Neuron (in vitro differentiated cells): ENCODE measurements at regions not wholly inside any gene's neighbourhood (a gene's known extent, or its start where the extent isn't known, plus 50 kb on each side); places are given as distances from the start of the nearest gene placed in this dataset.

Experiments used
- H2AFZ ChIP-seq: one replicate; pipeline ENCODE4 v1.6.1; 2013; ENCODE audit warnings: low read depth, mild to moderate bottlenecking, inconsistent platforms, low read length, moderate library complexity
- H3K27me3 ChIP-seq: one replicate; pipeline ENCODE4 v1.6.1; 2013; ENCODE audit warnings: low read length; ENCODE audit not compliant: insufficient read depth
- H3K36me3 ChIP-seq: one replicate; pipeline ENCODE4 v1.6.1; 2013; ENCODE audit warnings: low read length; ENCODE audit not compliant: insufficient read depth
- H3K4me1 ChIP-seq: one replicate; pipeline ENCODE4 v1.6.1; 2013; ENCODE audit warnings: low read length; ENCODE audit not compliant: insufficient read depth
- H3K4me3 ChIP-seq: 2 replicates; pipeline ENCODE4 v1.5.1; 2013; ENCODE audit warnings: mild to moderate bottlenecking, low read length, moderate library complexity
- H3K9me3 ChIP-seq: one replicate; pipeline ENCODE4 v1.6.1; 2013; ENCODE audit warnings: low read length

- H2AFZ ChIP-seq, result no peak overlapping the region
- no peaks in the 10 kb centered on the region for H3K4me1 ChIP-seq
- H3K36me3 ChIP-seq, result no peaks in the 10 kb centered on the region
- H3K4me3 ChIP-seq, result no peak overlapping the region
- no peaks in the 10 kb centered on the region for H3K27me3 ChIP-seq
- H3K9me3 ChIP-seq, result no peaks in the 10 kb centered on the region
Observed at GRCh38 chr1:228919914-228920313, 184.6 kb downstream of the RHOU start.

GRCh38 chr1:228920831-228921230 is 185.6 kb downstream of the RHOU start:
- H3K27me3 ChIP-seq, result no peaks in the 10 kb centered on the region
- no peaks in the 10 kb centered on the region for H3K9me3 ChIP-seq
- H3K36me3 ChIP-seq, result no peaks in the 10 kb centered on the region
- no peak overlapping the region for H3K4me3 ChIP-seq
- H3K4me1 ChIP-seq, result no peaks in the 10 kb centered on the region
- H2AFZ ChIP-seq, result no peak overlapping the region

GRCh38 chr1:228921481-228921880 is 186.2 kb downstream of the RHOU start:
- Histone ChIP-seq H3K36me3 (no peaks in the 10 kb centered on the region), H3K9me3 (no peaks in the 10 kb centered on the region), H3K4me3 (no peak overlapping the region), H3K4me1 (no peaks in the 10 kb centered on the region), H3K27me3 (no peaks in the 10 kb centered on the region), H2AFZ (no peak overlapping the region)

- Histone ChIP-seq H3K36me3 (no peaks in the 10 kb centered on the region), H3K4me3 (no peak overlapping the region), H2AFZ (no peak overlapping the region), H3K4me1 (no peaks in the 10 kb centered on the region), H3K9me3 (no peaks in the 10 kb centered on the region), H3K27me3 (no peaks in the 10 kb centered on the region)
Observed at GRCh38 chr1:228922722-228923376, 187.6 kb downstream of the RHOU start.

GRCh38 chr1:228923973-228924686 is 188.9 kb downstream of the RHOU start:
- no peaks in the 10 kb centered on the region for H3K27me3 ChIP-seq
- no peaks in the 10 kb centered on the region for H3K9me3 ChIP-seq
- H3K36me3 ChIP-seq, result no peaks in the 10 kb centered on the region
- H3K4me1 ChIP-seq, result no peaks in the 10 kb centered on the region
- no peak overlapping the region for H2AFZ ChIP-seq
- no peak overlapping the region for H3K4me3 ChIP-seq

GRCh38 chr1:228925691-228926090 is 190.4 kb downstream of the RHOU start:
- Histone ChIP-seq H3K27me3 (no peaks in the 10 kb centered on the region), H3K9me3 (no peaks in the 10 kb centered on the region), H2AFZ (no peak overlapping the region), H3K4me1 (no peaks in the 10 kb centered on the region), H3K4me3 (no peak overlapping the region), H3K36me3 (no peaks in the 10 kb centered on the region)

- Histone ChIP-seq H3K9me3 (no peaks in the 10 kb centered on the region), H3K4me3 (no peak overlapping the region), H2AFZ (no peak overlapping the region), H3K4me1 (no peaks in the 10 kb centered on the region), H3K36me3 (no peaks in the 10 kb centered on the region), H3K27me3 (no peaks in the 10 kb centered on the region)
Observed at GRCh38 chr1:228927421-228927820, 192.1 kb downstream of the RHOU start.

GRCh38 chr1:228927946-228928898 is 192.9 kb downstream of the RHOU start:
- no peaks in the 10 kb centered on the region for H3K4me1 ChIP-seq
- no peak overlapping the region for H3K4me3 ChIP-seq
- H3K27me3 ChIP-seq, result no peaks in the 10 kb centered on the region
- H3K36me3 ChIP-seq, result no peaks in the 10 kb centered on the region
- H2AFZ ChIP-seq, result no peak overlapping the region
- no peaks in the 10 kb centered on the region for H3K9me3 ChIP-seq

- Histone ChIP-seq H3K4me1 (no peaks in the 10 kb centered on the region), H3K4me3 (no peak overlapping the region), H3K9me3 (no peaks in the 10 kb centered on the region), H3K27me3 (no peaks in the 10 kb centered on the region), H2AFZ (no peak overlapping the region), H3K36me3 (no peaks in the 10 kb centered on the region)
Observed at GRCh38 chr1:228929476-228930027, 194.3 kb downstream of the RHOU start.

GRCh38 chr1:228930479-228930957 is 195.2 kb downstream of the RHOU start:
- Histone ChIP-seq H3K9me3 (no peaks in the 10 kb centered on the region), H3K27me3 (no peaks in the 10 kb centered on the region), H3K4me1 (no peaks in the 10 kb centered on the region), H3K4me3 (no peak overlapping the region), H2AFZ (no peak overlapping the region), H3K36me3 (no peaks in the 10 kb centered on the region)

- peaks cover 5% of the 10 kb centered on the region for H3K4me1 ChIP-seq
- H3K27me3 ChIP-seq, result peaks cover 3% of the 10 kb centered on the region
- H3K36me3 ChIP-seq, result no peaks in the 10 kb centered on the region
- no peak overlapping the region for H2AFZ ChIP-seq
- no peaks in the 10 kb centered on the region for H3K9me3 ChIP-seq
- no peak overlapping the region for H3K4me3 ChIP-seq
Observed at GRCh38 chr1:228933753-228934152, 198.5 kb downstream of the RHOU start.

GRCh38 chr1:228935198-228935663 is 200.0 kb downstream of the RHOU start:
- Histone ChIP-seq H3K36me3 (no peaks in the 10 kb centered on the region), H3K4me1 (peaks cover 5% of the 10 kb centered on the region), H2AFZ (no peak overlapping the region), H3K9me3 (no peaks in the 10 kb centered on the region), H3K4me3 (no peak overlapping the region), H3K27me3 (peaks cover 3% of the 10 kb centered on the region)
